HG03575 (cell line): ENCODE measurements at regions not wholly inside any gene's neighbourhood (a gene's known extent, or its start where the extent isn't known, plus 50 kb on each side); places are given as distances from the start of the nearest gene placed in this dataset.

ENCODE experiments used
- ATAC-seq: cut with Tn5 transposase; IDR thresholded peaks from one replicate; pipeline ENCODE4 v1.9.1; 2021; ENCODE audit not compliant: unreplicated experiment, insufficient number of reproducible peaks, low FRiP score; ENCODE audit errors: extremely low read depth

- no peak for ATAC-seq
Measured at GRCh38 chr12:90630006-90630405, 325.0 kb downstream of the CCER1 start.

GRCh38 chr12:90628213-90628612 is 326.8 kb downstream of the CCER1 start:
- ATAC-seq = no peak

- no peak for ATAC-seq
Measured at GRCh38 chr12:90627180-90627896, 327.6 kb downstream of the CCER1 start.

GRCh38 chr12:90622431-90622830 is 332.5 kb downstream of the CCER1 start:
- no peak for ATAC-seq

- ATAC-seq = no peak
Measured at GRCh38 chr12:90621927-90622326, 333.0 kb downstream of the CCER1 start.

- ATAC-seq = no peak
Measured at GRCh38 chr12:90619943-90620342, 335.0 kb downstream of the CCER1 start.

- ATAC-seq = no peak
Measured at GRCh38 chr12:90618586-90618985, 336.4 kb downstream of the CCER1 start.

GRCh38 chr12:90611891-90612290 is 343.1 kb downstream of the CCER1 start:
- ATAC-seq = no peak

- ATAC-seq = no peak
Measured at GRCh38 chr12:90611048-90611447, 343.9 kb downstream of the CCER1 start.

- ATAC-seq = no peak
Measured at GRCh38 chr12:90593596-90594295, 361.2 kb downstream of the CCER1 start.

- no peak for ATAC-seq
Measured at GRCh38 chr12:90589956-90590355, 365.0 kb downstream of the CCER1 start.

GRCh38 chr12:90585640-90586304 is 369.2 kb downstream of the CCER1 start:
- ATAC-seq = no peak

- ATAC-seq = no peak
Measured at GRCh38 chr12:90576707-90577106, 378.3 kb downstream of the CCER1 start.

- no peak for ATAC-seq
Measured at GRCh38 chr12:90575995-90576394, 379.0 kb downstream of the CCER1 start.

- ATAC-seq = no peak
Measured at GRCh38 chr12:90574676-90575075, 380.3 kb downstream of the CCER1 start.

- no peak for ATAC-seq
Measured at GRCh38 chr12:90572778-90573177, 382.2 kb downstream of the CCER1 start.

- no peak for ATAC-seq
Measured at GRCh38 chr12:90569685-90570084, 385.3 kb downstream of the CCER1 start.

- no peak for ATAC-seq
Measured at GRCh38 chr12:90562671-90563070, 392.3 kb downstream of the CCER1 start.

- no peak for ATAC-seq
Measured at GRCh38 chr12:90548595-90548994, 406.4 kb downstream of the CCER1 start.

- ATAC-seq = no peak
Measured at GRCh38 chr12:90546511-90546910, 408.5 kb downstream of the CCER1 start.
